OCI-LY7 (cell line): ENCODE measurements at regions not wholly inside any gene's neighbourhood (a gene's known extent, or its start where the extent isn't known, plus 50 kb on each side); places are given as distances from the start of the nearest gene placed in this dataset.

Source experiments
- CTCF ChIP-seq: fragments of 200-600 bp; sonication (generic); conservative IDR thresholded peaks from 2 replicates; pipeline ENCODE4 v1.5.1; 2014; ENCODE audit warnings: mild to moderate bottlenecking, antibody characterized with exemption, low read length, moderate library complexity, mixed read lengths
- EZH2phosphoT487 ChIP-seq: fragments of 200-600 bp; sonication (generic); IDR thresholded peaks from 2 replicates; pipeline ENCODE4 v1.6.1; 2018; ENCODE audit warnings: low read depth, borderline replicate concordance, mild to moderate bottlenecking, mixed run types, antibody characterized with exemption, low read length, moderate library complexity, mixed read lengths

- no peak for TF ChIP-seq CTCF
- no peak for TF ChIP-seq EZH2phosphoT487
Observed at GRCh38 chr6:141251286-141251685, 881.4 kb upstream of the GJE1 start.
